Erythroblast (primary cell): ENCODE measurements at regions not wholly inside any gene's neighbourhood (a gene's known extent, or its start where the extent isn't known, plus 50 kb on each side); places are given as distances from the start of the nearest gene placed in this dataset.

Source experiments
- GATA1 ChIP-seq: IDR thresholded peaks from 2 replicates; pipeline ENCODE4 v1.6.1; 2011; ENCODE audit warnings: low read depth, mild to moderate bottlenecking, control low read depth, low read length, moderate library complexity
- POLR2A ChIP-seq: IDR thresholded peaks from 2 replicates; pipeline ENCODE4 v1.6.1; 2011; ENCODE audit warnings: mild to moderate bottlenecking, low read length

DNA sequence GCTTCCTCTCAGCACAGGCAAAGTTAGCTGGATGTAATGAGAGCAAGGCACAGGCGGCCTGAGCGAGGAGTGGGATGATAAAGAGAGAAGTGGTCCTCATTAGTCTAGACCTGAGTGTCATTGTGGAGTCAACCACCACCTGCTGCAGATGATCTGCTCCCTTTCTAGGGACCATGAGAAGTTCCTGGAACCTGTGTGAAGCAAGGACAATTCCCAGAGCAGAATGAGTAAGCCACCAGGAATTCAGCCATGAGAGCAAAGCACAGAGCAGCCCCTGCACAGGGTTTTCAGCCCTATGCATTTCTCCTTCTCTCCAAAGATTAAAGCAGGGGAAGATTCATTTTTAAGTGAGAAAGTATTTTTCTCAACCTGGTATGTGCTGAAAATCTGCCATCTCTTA lies 146.8 kb upstream of the SPEF2 start:
- TF ChIP-seq POLR2A (no peak), GATA1 (no peak)
